Prostate gland (tissue), 2 donors: ENCODE measurements at regions not wholly inside any gene's neighbourhood (a gene's known extent, or its start where the extent isn't known, plus 50 kb on each side); places are given as distances from the start of the nearest gene placed in this dataset.

ENCODE experiments used
- POLR2A ChIP-seq: fragments of 450-650 bp; IDR thresholded peaks from one replicate; pipeline ENCODE4 v1.6.1; 2016; ENCODE audit warnings: antibody characterized with exemption, mild to moderate bottlenecking
- POLR2AphosphoS5 ChIP-seq: sonication (generic); formaldehyde crosslinking; IDR thresholded peaks from one replicate; pipeline ENCODE4 v1.6.1; 2017; ENCODE audit warnings: antibody characterized with exemption
- TF ChIP-seq, protein P1 (sequence below), 4 experiments: fragments of 200-600 bp in 2 of 4; fragments of 450-650 bp in 2 of 4; sonication (generic) in 2 of 4; IDR thresholded peaks; 1 replicate in 3 of 4; 2 replicates in 1 of 4; pipeline ENCODE4 v1.5.1; 2016 to 2019; ENCODE audit warnings: antibody characterized with exemption in 4 of 4, mild to moderate bottlenecking in 2 of 4, moderate library complexity in 2 of 4

DNA sequence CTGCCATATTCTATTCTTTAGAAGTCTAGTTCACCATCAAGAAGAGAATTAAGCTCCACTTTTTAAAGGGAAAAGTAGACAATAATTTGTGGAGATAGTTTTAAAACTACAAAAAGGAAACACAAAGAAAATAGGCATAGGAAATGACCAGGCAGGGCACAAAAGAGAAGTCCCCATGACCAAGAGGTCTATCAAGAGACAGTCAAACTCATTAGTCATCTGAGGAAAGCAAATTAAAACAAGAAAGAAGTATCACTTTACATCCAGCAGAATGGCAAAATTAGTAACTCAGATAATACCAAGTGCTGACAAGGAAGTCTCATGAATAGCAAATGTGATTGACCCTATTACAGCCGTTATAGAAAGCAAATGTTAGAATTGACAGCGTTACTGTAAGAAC lies 243.7 kb upstream of the SNX7 start:
- no peak for TF ChIP-seq POLR2AphosphoS5
- TF ChIP-seq, protein P1, sequence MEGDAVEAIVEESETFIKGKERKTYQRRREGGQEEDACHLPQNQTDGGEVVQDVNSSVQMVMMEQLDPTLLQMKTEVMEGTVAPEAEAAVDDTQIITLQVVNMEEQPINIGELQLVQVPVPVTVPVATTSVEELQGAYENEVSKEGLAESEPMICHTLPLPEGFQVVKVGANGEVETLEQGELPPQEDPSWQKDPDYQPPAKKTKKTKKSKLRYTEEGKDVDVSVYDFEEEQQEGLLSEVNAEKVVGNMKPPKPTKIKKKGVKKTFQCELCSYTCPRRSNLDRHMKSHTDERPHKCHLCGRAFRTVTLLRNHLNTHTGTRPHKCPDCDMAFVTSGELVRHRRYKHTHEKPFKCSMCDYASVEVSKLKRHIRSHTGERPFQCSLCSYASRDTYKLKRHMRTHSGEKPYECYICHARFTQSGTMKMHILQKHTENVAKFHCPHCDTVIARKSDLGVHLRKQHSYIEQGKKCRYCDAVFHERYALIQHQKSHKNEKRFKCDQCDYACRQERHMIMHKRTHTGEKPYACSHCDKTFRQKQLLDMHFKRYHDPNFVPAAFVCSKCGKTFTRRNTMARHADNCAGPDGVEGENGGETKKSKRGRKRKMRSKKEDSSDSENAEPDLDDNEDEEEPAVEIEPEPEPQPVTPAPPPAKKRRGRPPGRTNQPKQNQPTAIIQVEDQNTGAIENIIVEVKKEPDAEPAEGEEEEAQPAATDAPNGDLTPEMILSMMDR (IDR thresholded peaks at IDR 0.05), result no peak
- TF ChIP-seq POLR2A, result no peak
